HUDEP-2 (cell line): ENCODE measurements at regions not wholly inside any gene's neighbourhood (a gene's known extent, or its start where the extent isn't known, plus 50 kb on each side); places are given as distances from the start of the nearest gene placed in this dataset.

Source experiments
- DNase-seq, 76 experiments: peaks; one replicate each; lab custom pipeline; 2025; ENCODE audit not compliant: unreplicated experiment in 76 of 76; lab: John Stamatoyannopoulos, UW

- DNase-seq = no peak
Measured at GRCh38 chr1:198861636-198862035, 222.8 kb downstream of the PTPRC start.

DNA sequence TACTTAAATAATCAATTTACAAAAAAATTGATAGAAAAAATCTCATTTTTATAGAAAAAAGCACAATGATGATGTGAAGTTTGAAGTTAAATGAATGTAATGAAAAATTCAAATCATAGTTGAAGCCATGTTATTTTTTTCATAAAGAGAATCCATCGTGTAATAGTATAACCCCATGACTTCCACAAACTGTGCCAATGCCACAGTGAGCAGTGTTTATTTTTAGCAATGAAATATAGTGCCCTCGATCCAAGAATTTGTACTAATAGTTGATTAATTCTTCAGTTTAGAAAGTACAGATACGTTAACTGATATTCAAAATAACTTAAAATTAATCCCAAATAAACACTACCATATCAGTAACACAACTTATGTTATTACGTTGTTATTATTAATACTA is 225.9 kb downstream of the PTPRC start:
- no peak for DNase-seq

DNA sequence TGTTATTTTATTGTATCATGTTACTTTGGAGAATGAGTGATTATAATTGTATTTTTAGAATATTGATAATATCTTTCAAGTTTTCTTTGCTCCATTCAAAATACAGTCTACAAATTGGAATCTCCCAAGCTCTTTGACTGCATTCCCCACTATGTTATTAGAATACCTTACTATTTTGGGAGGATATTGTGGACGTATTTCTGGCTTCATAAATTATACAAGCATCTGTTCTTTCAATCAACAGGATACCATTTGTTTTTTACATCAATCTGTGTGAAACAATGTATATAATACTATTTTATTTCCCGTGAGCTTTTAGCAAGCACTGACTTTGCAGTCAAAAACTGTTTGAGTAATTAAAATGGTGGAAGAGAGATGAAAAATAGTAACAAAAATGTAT is 226.5 kb downstream of the PTPRC start:
- no peak for DNase-seq

DNA sequence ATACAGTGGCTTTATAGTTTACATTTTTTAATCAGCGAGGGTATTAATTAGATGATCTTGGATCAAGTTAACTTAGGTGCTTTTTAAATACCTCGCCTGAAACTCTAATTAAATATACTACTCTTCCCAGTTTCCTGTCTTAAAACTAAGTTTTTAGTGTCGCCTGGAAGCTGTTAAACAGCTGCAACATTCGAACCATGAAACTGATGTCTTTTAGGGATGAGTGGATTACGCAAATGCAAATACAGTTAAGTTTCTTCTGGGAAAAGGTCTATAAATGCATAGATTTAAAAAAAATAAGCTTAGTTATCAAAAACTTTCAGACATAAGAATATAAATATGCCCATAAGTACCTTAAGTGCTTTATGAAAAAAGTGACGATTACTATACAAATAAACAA is 228.3 kb downstream of the PTPRC start:
- no peak for DNase-seq

DNA sequence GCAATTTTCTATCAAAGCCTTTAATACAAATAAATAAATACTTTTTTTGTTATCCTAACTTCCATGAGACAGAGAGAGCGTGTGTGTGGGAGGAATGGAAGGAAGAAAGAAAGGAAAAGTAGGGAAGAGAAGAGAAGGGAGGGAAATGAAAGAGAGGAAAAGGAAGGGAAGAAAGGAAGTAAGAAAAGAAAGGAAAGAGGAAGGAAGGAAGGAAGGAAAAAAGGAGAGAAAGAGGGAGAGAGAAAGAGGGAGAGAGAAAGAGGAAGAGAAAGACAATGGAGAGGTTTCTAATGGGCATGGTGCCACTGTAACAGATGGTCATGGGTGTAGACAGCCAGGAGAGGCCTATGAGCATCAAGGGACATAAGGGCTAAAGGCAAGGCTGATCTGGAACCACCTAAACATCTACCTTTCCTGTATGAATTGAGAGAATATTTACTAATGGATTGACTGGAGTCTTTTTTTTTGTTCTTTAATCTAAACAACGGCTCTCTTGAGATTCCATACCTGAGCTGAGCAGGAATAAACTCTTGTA is 234.9 kb downstream of the PTPRC start:
- peak in 1 of 76 experiments; percentile 5 for DNase-seq

DNA sequence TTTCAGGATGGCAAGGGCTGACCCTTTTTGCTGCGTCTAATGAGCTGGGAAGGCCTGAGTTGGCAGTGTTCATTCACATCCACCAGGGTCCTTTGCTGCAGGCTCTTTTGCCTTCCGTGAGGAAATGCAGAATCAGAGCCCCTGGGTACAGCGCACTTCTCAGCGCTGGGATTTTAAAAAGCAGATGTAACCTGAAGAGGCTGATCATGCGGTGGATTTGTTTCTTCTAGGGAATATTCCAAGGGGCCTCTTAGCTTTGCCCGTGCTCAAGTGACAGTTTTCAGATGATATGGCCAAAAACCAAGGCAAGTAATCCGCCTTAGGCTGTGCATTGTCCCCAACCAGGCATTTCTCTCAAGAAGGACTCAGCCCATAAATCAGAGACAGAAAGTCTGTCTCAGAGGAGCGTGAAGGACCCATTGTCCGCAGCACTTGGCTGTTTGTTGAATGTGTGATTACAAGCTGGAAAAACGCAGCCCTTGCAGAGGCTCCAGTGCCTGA is 237.6 kb downstream of the PTPRC start:
- DNase-seq = no peak

GRCh38 chr1:198878566-198878965 is 239.7 kb downstream of the PTPRC start:
- DNase-seq = no peak

- no peak for DNase-seq
Measured at GRCh38 chr1:198879711-198880306, 241.0 kb downstream of the PTPRC start.

GRCh38 chr1:198880397-198880796 is 241.6 kb downstream of the PTPRC start:
- peak in 9 of 76 experiments; percentile 10 to 42 (median 27) for DNase-seq

- peak in 3 of 76 experiments; percentile 2 to 44 (median 14) for DNase-seq
Measured at GRCh38 chr1:198880818-198881597, 242.2 kb downstream of the PTPRC start.

DNA sequence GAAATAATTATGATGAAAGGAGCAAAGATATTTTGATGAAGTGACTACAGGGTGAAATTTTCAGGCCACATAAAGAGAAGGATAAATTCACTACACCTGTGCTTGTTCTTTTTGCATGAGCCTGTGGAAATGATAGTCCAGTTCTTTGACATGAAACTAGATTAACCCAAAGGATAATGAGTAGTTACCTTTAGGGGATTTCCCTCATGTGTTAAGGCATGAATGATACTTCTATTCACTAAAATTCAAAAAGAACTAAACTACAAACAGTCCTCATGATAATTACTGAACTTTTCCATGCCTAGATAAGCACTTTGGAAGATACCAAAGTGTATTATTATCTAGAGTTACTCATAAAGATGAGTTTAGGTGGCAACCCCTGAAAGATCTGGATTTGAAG is 244.3 kb downstream of the PTPRC start:
- no peak for DNase-seq

DNA sequence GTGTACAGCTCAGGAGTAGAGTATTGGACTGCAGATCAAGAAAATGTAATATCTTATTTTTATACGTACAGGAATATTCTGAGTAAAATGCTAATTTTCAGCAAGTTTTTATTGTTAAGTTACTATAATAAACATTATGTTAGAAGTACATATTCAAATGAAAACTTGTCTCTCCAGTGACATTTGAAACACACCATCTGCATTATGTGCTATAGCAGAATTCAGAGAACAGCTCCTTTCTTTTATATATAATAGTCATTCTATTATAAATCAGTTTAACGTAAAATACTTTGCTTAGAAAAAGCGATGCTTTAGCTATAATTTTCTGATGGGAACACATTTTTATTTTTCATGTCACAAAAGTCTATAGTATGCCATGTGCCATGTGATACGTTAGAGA is 249.0 kb downstream of the PTPRC start:
- no peak for DNase-seq

GRCh38 chr1:198888379-198888943 is 249.6 kb downstream of the PTPRC start:
- DNase-seq = no peak

GRCh38 chr1:198889101-198889500 is 250.3 kb downstream of the PTPRC start:
- no peak for DNase-seq

DNA sequence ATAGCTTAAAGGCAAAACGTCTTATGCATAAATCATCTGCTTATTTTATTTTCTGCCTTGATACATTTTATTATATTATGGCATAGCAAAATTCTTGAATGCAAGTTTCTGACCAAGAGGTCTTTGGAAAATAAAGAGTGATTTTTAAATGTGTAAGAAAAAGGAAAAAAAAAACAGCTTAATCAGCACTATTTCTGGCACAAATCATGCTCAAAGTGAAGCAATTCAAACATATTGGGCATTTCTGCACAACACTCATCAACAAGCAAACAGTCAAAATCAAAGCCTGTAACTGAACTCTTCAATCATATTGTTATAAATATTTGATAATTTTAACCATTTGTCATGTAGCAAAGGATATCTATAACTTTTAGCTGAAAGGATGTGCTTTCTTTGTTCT is 250.9 kb downstream of the PTPRC start:
- no peak for DNase-seq

- no peak for DNase-seq
Measured at GRCh38 chr1:198890214-198890930, 251.5 kb downstream of the PTPRC start.

DNA sequence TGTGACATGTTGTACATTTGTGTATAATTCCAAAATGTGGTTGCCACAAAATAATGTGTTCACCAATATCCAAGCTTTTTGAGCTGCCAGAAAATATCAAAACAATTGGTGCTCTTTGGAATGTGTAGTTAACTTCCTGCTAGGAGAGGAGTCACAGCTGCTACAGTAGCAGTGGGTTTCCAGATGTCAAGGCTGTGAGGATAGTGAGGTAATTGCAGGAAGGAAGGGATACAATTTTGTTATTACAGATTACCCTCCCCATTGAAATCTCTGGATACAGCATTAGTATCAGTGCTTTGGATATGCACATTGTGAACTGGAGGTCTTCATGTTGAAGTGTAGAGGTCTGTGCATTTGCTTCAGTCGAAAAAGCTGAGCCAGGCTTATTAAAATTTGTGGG is 253.2 kb downstream of the PTPRC start:
- DNase-seq = no peak

DNA sequence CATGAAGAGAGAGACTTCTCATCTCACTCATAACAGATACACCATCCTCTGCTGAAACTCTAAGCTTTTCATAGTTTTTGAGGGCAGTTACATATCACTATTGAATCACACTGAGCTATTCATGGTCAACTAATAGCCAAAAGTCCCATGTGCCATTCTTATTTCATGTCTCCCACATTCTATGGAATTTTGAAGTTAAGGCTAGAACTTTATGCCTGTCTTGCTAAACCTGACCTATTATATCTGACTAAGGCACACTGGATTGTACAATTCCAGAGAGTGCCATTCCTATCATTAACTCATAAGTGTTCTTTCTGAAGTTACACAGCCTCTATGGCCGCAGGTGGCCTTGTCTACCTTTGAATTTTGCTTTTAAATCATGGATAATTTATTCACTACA is 254.3 kb downstream of the PTPRC start:
- no peak for DNase-seq

DNA sequence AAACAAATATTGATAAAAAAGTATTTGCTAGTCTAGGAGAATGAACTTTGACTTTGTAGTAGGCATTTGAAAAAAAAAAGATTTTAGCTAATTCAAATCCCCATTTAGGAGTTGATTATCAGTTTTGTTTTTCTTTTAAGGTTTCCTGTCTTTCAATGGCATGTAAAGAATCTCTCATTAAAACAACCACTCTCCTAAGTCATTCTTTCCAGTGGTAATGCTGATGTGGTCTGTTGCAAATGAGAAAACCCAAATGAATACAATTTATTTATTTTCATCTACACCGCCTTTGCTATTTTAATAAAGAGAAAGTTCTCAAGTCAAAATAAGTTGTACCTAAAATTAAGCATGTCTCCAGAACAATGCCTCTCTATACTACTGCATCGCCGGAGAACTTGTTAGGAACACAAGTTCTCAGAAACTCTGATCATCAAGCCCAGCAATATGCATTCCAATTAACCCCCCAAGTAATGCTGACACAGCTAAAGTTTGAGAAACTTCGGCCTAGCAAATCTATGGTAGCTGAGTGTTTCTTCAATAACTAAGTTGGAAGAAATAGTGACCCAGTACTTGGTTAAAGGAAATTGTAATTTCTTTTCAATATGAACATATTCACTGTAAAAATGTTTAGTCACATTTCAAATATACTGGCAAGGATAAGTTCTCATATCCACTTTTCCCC is 255.1 kb downstream of the PTPRC start:
- DNase-seq = no peak

DNA sequence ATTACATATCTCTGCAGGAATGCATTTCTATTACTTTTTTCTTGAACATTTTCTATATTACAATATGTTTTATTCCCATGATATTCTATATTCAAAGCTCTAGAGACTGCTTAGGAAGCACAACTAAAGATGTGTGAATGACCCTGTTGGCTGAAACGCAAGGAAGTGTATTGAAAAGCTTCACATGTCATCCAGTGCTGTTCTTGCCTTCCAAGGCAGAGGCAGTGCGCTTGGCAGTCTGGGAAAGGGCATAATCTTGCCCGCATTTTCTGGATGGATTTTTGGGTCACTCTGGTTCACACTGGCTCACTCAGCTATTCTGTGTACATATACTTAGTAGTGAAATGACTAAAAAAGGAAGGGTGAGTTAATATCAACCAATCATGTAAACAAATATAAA is 262.4 kb downstream of the PTPRC start:
- no peak for DNase-seq
